DND-41 (cell line): ENCODE measurements at regions not wholly inside any gene's neighbourhood (a gene's known extent, or its start where the extent isn't known, plus 50 kb on each side); places are given as distances from the start of the nearest gene placed in this dataset.

Source experiments
- EZH2 ChIP-seq: IDR thresholded peaks from 3 replicates; pipeline ENCODE4 v1.6.1; 2012; ENCODE audit warnings: borderline replicate concordance, low read depth, mild to moderate bottlenecking, moderate library complexity, low read length, inconsistent platforms; ENCODE audit not compliant: severe bottlenecking
- TF ChIP-seq, protein P1 (sequence below): IDR thresholded peaks from 2 replicates; pipeline ENCODE4 v1.5.1; 2012; ENCODE audit warnings: borderline replicate concordance, low read length, moderate library complexity, mild to moderate bottlenecking; ENCODE audit not compliant: poor library complexity, severe bottlenecking; ENCODE audit errors: extremely low read depth

DNA sequence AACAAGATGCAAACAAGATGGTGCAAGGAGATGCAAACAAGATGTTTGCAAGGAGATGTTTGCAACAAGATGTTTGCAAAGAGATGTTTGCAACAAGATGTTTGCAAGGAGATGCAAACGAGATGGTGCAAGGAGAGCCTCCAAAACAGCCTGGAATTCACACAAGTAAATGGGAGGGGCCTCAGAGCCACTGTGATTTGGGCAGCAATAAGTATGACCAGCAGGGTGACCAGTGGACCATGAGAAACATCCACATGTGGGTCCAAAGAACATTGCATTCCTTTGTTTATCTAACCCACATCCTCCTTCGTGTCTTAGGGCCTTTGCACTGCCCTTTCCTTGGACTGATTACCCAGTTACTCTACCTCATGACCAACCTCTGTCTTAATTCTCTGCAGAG, 162.9 kb downstream of the PLPP3 start:
- TF ChIP-seq, protein P1, sequence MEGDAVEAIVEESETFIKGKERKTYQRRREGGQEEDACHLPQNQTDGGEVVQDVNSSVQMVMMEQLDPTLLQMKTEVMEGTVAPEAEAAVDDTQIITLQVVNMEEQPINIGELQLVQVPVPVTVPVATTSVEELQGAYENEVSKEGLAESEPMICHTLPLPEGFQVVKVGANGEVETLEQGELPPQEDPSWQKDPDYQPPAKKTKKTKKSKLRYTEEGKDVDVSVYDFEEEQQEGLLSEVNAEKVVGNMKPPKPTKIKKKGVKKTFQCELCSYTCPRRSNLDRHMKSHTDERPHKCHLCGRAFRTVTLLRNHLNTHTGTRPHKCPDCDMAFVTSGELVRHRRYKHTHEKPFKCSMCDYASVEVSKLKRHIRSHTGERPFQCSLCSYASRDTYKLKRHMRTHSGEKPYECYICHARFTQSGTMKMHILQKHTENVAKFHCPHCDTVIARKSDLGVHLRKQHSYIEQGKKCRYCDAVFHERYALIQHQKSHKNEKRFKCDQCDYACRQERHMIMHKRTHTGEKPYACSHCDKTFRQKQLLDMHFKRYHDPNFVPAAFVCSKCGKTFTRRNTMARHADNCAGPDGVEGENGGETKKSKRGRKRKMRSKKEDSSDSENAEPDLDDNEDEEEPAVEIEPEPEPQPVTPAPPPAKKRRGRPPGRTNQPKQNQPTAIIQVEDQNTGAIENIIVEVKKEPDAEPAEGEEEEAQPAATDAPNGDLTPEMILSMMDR: no peak
- no peak for TF ChIP-seq EZH2
